ENCODE measurements at regions not wholly inside any gene's neighbourhood (a gene's known extent, or its start where the extent isn't known, plus 50 kb on each side); places are given as distances from the start of the nearest gene placed in this dataset.
A peak's percentile ranks its signal among the peaks of the same experiment; 100 is the strongest.

- CTCF ChIA-PET, result no interaction called here
- peaks cover 9 to 24% of the 10 kb centered on the region in 2 experiments; a peak in 3 of 4 replicates for H3K4me1 ChIP-seq (ENCODE audit: control insufficient read depth in 1 of 2, insufficient read depth in 2 of 2, low read length in 2 of 2)
- BruUV-seq (replicated peaks), result no TSS peak
- intact Hi-C loops (cut with micrococcal nuclease), result no loop called here
- no peak overlapping the region for H3K4me2 ChIP-seq (ENCODE audit: low read length)
- H3K27ac ChIP-seq (ENCODE audit: low read depth, low read length), result no peak overlapping the region
- H4K20me1 ChIP-seq (ENCODE audit: insufficient read depth), result no peaks in the 10 kb centered on the region
- RAD21 ChIA-PET (ENCODE audit: low non-redundant PET in 1 of 2, low total read pairs in 2 of 2, uncharacterized antibody in 2 of 2, unreplicated experiment in 2 of 2), result no interaction called here
- POLR2A ChIA-PET, result no interaction called here
- no peak overlapping the region for H3K4me3 ChIP-seq (replicated peaks in 1 of 2; ENCODE audit: low read depth in 1 of 2, low read length in 2 of 2)
- no peaks in the 10 kb centered on the region for H3K36me3 ChIP-seq (ENCODE audit: control insufficient read depth in 1 of 2, insufficient read depth in 2 of 2, low read length in 2 of 2)
- DNase-seq (ENCODE audit: low read depth, low spot score) (no peak), ATAC-seq (no peak)
- TF ChIP-seq SP1 (IDR thresholded peaks at IDR 0.05; ENCODE audit: low read depth) (no peak), SIN3A (IDR thresholded peaks at IDR 0.05; ENCODE audit: low read depth) (no peak), POLR2AphosphoS5 (IDR thresholded peaks at IDR 0.05; ENCODE audit: low read depth, low read length) (no peak), CEBPB (IDR thresholded peaks at IDR 0.05; ENCODE audit: low read depth) (no peak), EZH2phosphoT487 (IDR thresholded peaks at IDR 0.05; ENCODE audit: borderline replicate concordance) (no peak)
- TF ChIP-seq, protein P1, sequence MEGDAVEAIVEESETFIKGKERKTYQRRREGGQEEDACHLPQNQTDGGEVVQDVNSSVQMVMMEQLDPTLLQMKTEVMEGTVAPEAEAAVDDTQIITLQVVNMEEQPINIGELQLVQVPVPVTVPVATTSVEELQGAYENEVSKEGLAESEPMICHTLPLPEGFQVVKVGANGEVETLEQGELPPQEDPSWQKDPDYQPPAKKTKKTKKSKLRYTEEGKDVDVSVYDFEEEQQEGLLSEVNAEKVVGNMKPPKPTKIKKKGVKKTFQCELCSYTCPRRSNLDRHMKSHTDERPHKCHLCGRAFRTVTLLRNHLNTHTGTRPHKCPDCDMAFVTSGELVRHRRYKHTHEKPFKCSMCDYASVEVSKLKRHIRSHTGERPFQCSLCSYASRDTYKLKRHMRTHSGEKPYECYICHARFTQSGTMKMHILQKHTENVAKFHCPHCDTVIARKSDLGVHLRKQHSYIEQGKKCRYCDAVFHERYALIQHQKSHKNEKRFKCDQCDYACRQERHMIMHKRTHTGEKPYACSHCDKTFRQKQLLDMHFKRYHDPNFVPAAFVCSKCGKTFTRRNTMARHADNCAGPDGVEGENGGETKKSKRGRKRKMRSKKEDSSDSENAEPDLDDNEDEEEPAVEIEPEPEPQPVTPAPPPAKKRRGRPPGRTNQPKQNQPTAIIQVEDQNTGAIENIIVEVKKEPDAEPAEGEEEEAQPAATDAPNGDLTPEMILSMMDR (IDR thresholded peaks at IDR 0.05 in 2 of 3, conservative IDR thresholded peaks at IDR 0.05 in 1 of 3; ENCODE audit: borderline replicate concordance in 1 of 3, insufficient read depth in 1 of 3, low read depth in 2 of 3, low read length in 2 of 3), result no peak
- TF ChIP-seq, protein P2, sequence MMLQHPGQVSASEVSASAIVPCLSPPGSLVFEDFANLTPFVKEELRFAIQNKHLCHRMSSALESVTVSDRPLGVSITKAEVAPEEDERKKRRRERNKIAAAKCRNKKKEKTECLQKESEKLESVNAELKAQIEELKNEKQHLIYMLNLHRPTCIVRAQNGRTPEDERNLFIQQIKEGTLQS (IDR thresholded peaks at IDR 0.05), result no peak
- H3K9me3 ChIP-seq (ENCODE audit: control insufficient read depth in 1 of 2, insufficient read depth in 1 of 2, low read depth in 1 of 2, low read length in 2 of 2), result no peaks in the 10 kb centered on the region
- H3K27me3 ChIP-seq (ENCODE audit: insufficient read depth, low read length), result no peaks in the 10 kb centered on the region
- no peak overlapping the region for H3K9ac ChIP-seq (ENCODE audit: low read length)
- no peaks in the 10 kb centered on the region for H3K9me2 ChIP-seq (ENCODE audit: insufficient read depth)
- H3K79me2 ChIP-seq (ENCODE audit: insufficient read depth, low read length), result no peaks in the 10 kb centered on the region
- no peak overlapping the region for H2AFZ ChIP-seq (ENCODE audit: low read depth, low read length, poor library complexity, severe bottlenecking)
Observed at GRCh38 chr4:56217343-56217890, 169.9 kb downstream of the AASDH start.

DNA sequence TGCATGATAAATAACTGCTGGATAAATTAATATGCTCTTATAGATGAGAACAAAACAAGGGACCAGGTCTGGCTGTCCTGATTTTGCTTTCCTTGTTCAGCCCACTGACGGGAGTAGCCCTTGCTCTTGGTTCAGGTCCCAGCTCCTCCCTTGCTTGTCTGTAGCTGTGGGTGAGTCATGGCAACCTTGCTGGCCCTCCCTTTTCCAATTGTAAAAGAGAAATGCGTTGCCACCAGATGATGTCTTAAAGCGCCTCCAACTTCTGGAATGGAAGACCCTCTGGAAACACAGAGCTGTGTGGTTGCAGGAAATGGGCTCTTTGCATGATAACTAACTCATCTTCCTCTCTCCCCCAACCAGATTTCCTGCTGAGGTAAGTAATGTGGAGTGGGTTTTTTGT lies 171.4 kb downstream of the AASDH start:
- Histone ChIP-seq H3K4me3 (replicated peaks in 1 of 2; ENCODE audit: low read depth in 1 of 2, low read length in 2 of 2) (no peak overlapping the region), H3K4me1 (ENCODE audit: control insufficient read depth in 1 of 2, insufficient read depth in 2 of 2, low read length in 2 of 2) (peaks cover 6 to 16% of the 10 kb centered on the region in 2 experiments; a peak in 3 of 4 replicates), H2AFZ (ENCODE audit: low read depth, low read length, poor library complexity, severe bottlenecking) (no peak overlapping the region), H3K79me2 (ENCODE audit: insufficient read depth, low read length) (no peaks in the 10 kb centered on the region), H3K27me3 (ENCODE audit: insufficient read depth, low read length) (no peaks in the 10 kb centered on the region), H3K9me3 (ENCODE audit: control insufficient read depth in 1 of 2, insufficient read depth in 1 of 2, low read depth in 1 of 2, low read length in 2 of 2) (peaks cover 4 to 5% of the 10 kb centered on the region in 2 experiments; a peak in 3 of 4 replicates), H3K36me3 (ENCODE audit: control insufficient read depth in 1 of 2, insufficient read depth in 2 of 2, low read length in 2 of 2) (no peaks in the 10 kb centered on the region), H4K20me1 (ENCODE audit: insufficient read depth) (no peaks in the 10 kb centered on the region), H3K9me2 (ENCODE audit: insufficient read depth) (no peaks in the 10 kb centered on the region), H3K27ac (ENCODE audit: low read depth, low read length) (no peak overlapping the region), H3K9ac (ENCODE audit: low read length) (no peak overlapping the region), H3K4me2 (ENCODE audit: low read length) (peak overlapping the region; percentile 45)
- DNase-seq (ENCODE audit: low read depth, low spot score), result peak; percentile 33
- intact Hi-C loops (cut with micrococcal nuclease), result no loop called here
- ChIA-PET POLR2A (no interaction called here), RAD21 (ENCODE audit: low non-redundant PET in 1 of 2, low total read pairs in 2 of 2, uncharacterized antibody in 2 of 2, unreplicated experiment in 2 of 2) (no interaction called here), CTCF (no interaction called here)
- no TSS peak for BruUV-seq (replicated peaks)
- ATAC-seq, result peak; percentile 92
- TF ChIP-seq EZH2 (IDR thresholded peaks at IDR 0.05) (no peak), FOSL1 (IDR thresholded peaks at IDR 0.05; ENCODE audit: low read depth) (0 out of 2 replicates have a peak, but pooled peaks have one; percentile 17)

Data from HCT116 (cell line).